GM12872 (cell line): ENCODE measurements at regions not wholly inside any gene's neighbourhood (a gene's known extent, or its start where the extent isn't known, plus 50 kb on each side); places are given as distances from the start of the nearest gene placed in this dataset.

Experiments
- CTCF ChIP-seq: IDR thresholded peaks from 3 replicates; pipeline ENCODE4 v1.5.1; 2011; ENCODE audit warnings: low read depth, mild to moderate bottlenecking, low read length, moderate library complexity; ENCODE audit not compliant: insufficient read depth

- no peak for TF ChIP-seq CTCF
Measured at GRCh38 chr5:120769312-120769872, 305.3 kb downstream of the PRR16 start.

- TF ChIP-seq CTCF, result no peak
Measured at GRCh38 chr5:120771202-120771601, 307.1 kb downstream of the PRR16 start.

GRCh38 chr5:120778491-120779484 lies 314.7 kb downstream of the PRR16 start:
- no peak for TF ChIP-seq CTCF

GRCh38 chr5:120779674-120780073 lies 315.6 kb downstream of the PRR16 start:
- TF ChIP-seq CTCF, result no peak

- no peak for TF ChIP-seq CTCF
Measured at GRCh38 chr5:120788481-120788880, 324.4 kb downstream of the PRR16 start.

GRCh38 chr5:120789918-120790317 lies 325.8 kb downstream of the PRR16 start:
- TF ChIP-seq CTCF, result no peak

DNA sequence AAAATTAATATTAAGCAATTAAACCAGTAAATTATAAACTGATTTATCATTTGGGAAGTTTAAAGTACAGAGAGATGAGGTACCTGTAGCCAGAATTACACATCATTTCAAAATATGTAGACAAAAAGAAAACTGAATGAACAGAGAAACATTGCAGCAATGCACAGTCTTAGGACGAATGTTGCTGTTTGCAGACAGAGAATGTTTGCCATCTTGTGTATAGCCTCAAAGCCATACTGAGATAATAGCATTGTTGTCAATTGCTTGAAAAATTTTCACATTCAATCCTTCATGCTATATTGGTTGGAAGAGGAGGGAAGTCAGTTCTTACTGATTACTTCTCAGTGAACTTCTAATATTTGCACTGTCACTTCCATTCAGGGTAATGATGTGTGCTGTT lies 326.2 kb downstream of the PRR16 start:
- no peak for TF ChIP-seq CTCF
